Muscle layer of colon (tissue), 2 donors: ENCODE measurements at regions not wholly inside any gene's neighbourhood (a gene's known extent, or its start where the extent isn't known, plus 50 kb on each side); places are given as distances from the start of the nearest gene placed in this dataset.

Experiments used
- H3K27ac ChIP-seq: one replicate; pipeline ENCODE4 v1.7.0; 2013; ENCODE audit warnings: low read depth, mild to moderate bottlenecking, low read length, moderate library complexity
- H3K27me3 ChIP-seq, 2 donors: one replicate each; pipeline ENCODE4 v1.7.0; 2013; ENCODE audit warnings: low read length in 2 of 2, mild to moderate bottlenecking in 2 of 2; ENCODE audit not compliant: insufficient read depth in 2 of 2, control insufficient read depth in 1 of 2
- H3K36me3 ChIP-seq: one replicate; pipeline ENCODE4 v1.7.0; 2013; ENCODE audit warnings: mild to moderate bottlenecking, low read length; ENCODE audit not compliant: insufficient read depth
- H3K4me1 ChIP-seq: one replicate; pipeline ENCODE4 v1.7.0; 2013; ENCODE audit warnings: mild to moderate bottlenecking, low read length; ENCODE audit not compliant: insufficient read depth
- H3K4me3 ChIP-seq, 2 donors: one replicate each; pipeline ENCODE4 v1.7.0; 2013; ENCODE audit warnings: low read length in 2 of 2, low read depth in 1 of 2, mild to moderate bottlenecking in 1 of 2, moderate library complexity in 1 of 2
- H3K9ac ChIP-seq: one replicate; pipeline ENCODE4 v1.7.0; 2013; ENCODE audit warnings: low read length
- H3K9me3 ChIP-seq: one replicate; pipeline ENCODE4 v1.7.0; 2013; ENCODE audit warnings: mild to moderate bottlenecking, low read length
- donor health status: abdominal sarcoma.
- donor health status: Adenocarcinoma of cecum.

GRCh38 chr17:53336281-53336680 is 486.4 kb upstream of the KIF2B start:
- Histone ChIP-seq H3K36me3 (no peaks in the 10 kb centered on the region), H3K9me3 (no peaks in the 10 kb centered on the region), H3K27ac (no peak overlapping the region)

GRCh38 chr17:53335443-53335842 is 487.3 kb upstream of the KIF2B start:
- no peaks in the 10 kb centered on the region for H3K9me3 ChIP-seq
- no peak overlapping the region for H3K27ac ChIP-seq
- no peaks in the 10 kb centered on the region for H3K4me1 ChIP-seq
- H3K36me3 ChIP-seq: no peaks in the 10 kb centered on the region
- no peak overlapping the region for H3K4me3 ChIP-seq
- no peaks in the 10 kb centered on the region for H3K27me3 ChIP-seq
- H3K9ac ChIP-seq: no peak overlapping the region

More at GRCh38 chr17:53336281-53336680, 486.4 kb upstream of the KIF2B start:
- Histone ChIP-seq H3K4me1 (no peaks in the 10 kb centered on the region), H3K27me3 (no peaks in the 10 kb centered on the region), H3K4me3 (no peak overlapping the region), H3K9ac (no peak overlapping the region)

GRCh38 chr17:53330756-53331155 is 492.0 kb upstream of the KIF2B start:
- Histone ChIP-seq H3K4me1 (no peaks in the 10 kb centered on the region), H3K27me3 (no peaks in the 10 kb centered on the region), H3K36me3 (no peaks in the 10 kb centered on the region), H3K9ac (no peak overlapping the region), H3K27ac (no peak overlapping the region), H3K9me3 (no peaks in the 10 kb centered on the region), H3K4me3 (no peak overlapping the region)

GRCh38 chr17:53321651-53322050 is 501.1 kb upstream of the KIF2B start:
- no peak overlapping the region for H3K9ac ChIP-seq
- H3K4me1 ChIP-seq: no peaks in the 10 kb centered on the region
- H3K27ac ChIP-seq: no peak overlapping the region
- no peaks in the 10 kb centered on the region for H3K9me3 ChIP-seq
- H3K4me3 ChIP-seq: no peak overlapping the region
- no peaks in the 10 kb centered on the region for H3K27me3 ChIP-seq
- H3K36me3 ChIP-seq: no peaks in the 10 kb centered on the region

- no peaks in the 10 kb centered on the region for H3K9me3 ChIP-seq
- H3K27me3 ChIP-seq: no peaks in the 10 kb centered on the region
- H3K27ac ChIP-seq: no peak overlapping the region
- H3K4me3 ChIP-seq: no peak overlapping the region
- no peaks in the 10 kb centered on the region for H3K36me3 ChIP-seq
- H3K4me1 ChIP-seq: no peaks in the 10 kb centered on the region
- H3K9ac ChIP-seq: no peak overlapping the region
These were observed 502.8 kb upstream of the KIF2B start for GRCh38 chr17:53319947-53320346.

GRCh38 chr17:53316988-53317387 is 505.7 kb upstream of the KIF2B start:
- peaks cover 9% of the 10 kb centered on the region for H3K4me1 ChIP-seq
- H3K9ac ChIP-seq: no peak overlapping the region
- no peaks in the 10 kb centered on the region for H3K36me3 ChIP-seq
- H3K27me3 ChIP-seq: no peaks in the 10 kb centered on the region
- H3K9me3 ChIP-seq: no peaks in the 10 kb centered on the region
- no peak overlapping the region for H3K27ac ChIP-seq
- no peak overlapping the region for H3K4me3 ChIP-seq

GRCh38 chr17:53316073-53316472 is 506.7 kb upstream of the KIF2B start:
- H3K4me3 ChIP-seq: no peak overlapping the region
- H3K9me3 ChIP-seq: no peaks in the 10 kb centered on the region

GRCh38 chr17:53314521-53314920 is 508.2 kb upstream of the KIF2B start:
- Histone ChIP-seq H3K4me3 (no peak overlapping the region), H3K36me3 (no peaks in the 10 kb centered on the region), H3K27me3 (no peaks in the 10 kb centered on the region), H3K9me3 (no peaks in the 10 kb centered on the region), H3K4me1 (peaks cover 9% of the 10 kb centered on the region), H3K9ac (no peak overlapping the region), H3K27ac (no peak overlapping the region)

More at GRCh38 chr17:53316073-53316472, 506.7 kb upstream of the KIF2B start:
- H3K4me1 ChIP-seq: peaks cover 9% of the 10 kb centered on the region
- H3K27ac ChIP-seq: no peak overlapping the region
- no peaks in the 10 kb centered on the region for H3K27me3 ChIP-seq
- no peaks in the 10 kb centered on the region for H3K36me3 ChIP-seq
- no peak overlapping the region for H3K9ac ChIP-seq

GRCh38 chr17:53313746-53314145 is 509.0 kb upstream of the KIF2B start:
- Histone ChIP-seq H3K4me3 (no peak overlapping the region), H3K27ac (no peak overlapping the region), H3K9ac (no peak overlapping the region), H3K36me3 (no peaks in the 10 kb centered on the region), H3K9me3 (no peaks in the 10 kb centered on the region), H3K4me1 (peaks cover 9% of the 10 kb centered on the region), H3K27me3 (no peaks in the 10 kb centered on the region)

GRCh38 chr17:53278466-53278865 is 544.3 kb upstream of the KIF2B start:
- Histone ChIP-seq H3K27ac (no peak overlapping the region), H3K4me1 (no peaks in the 10 kb centered on the region), H3K36me3 (no peaks in the 10 kb centered on the region), H3K4me3 (no peak overlapping the region), H3K9me3 (no peaks in the 10 kb centered on the region), H3K9ac (no peak overlapping the region), H3K27me3 (no peaks in the 10 kb centered on the region)

GRCh38 chr17:53273126-53273525 is 549.6 kb upstream of the KIF2B start:
- no peak overlapping the region for H3K9ac ChIP-seq
- H3K4me3 ChIP-seq: no peak overlapping the region
- H3K36me3 ChIP-seq: no peaks in the 10 kb centered on the region

GRCh38 chr17:53270936-53271335 is 551.8 kb upstream of the KIF2B start:
- H3K9ac ChIP-seq: no peak overlapping the region

More at GRCh38 chr17:53273126-53273525, 549.6 kb upstream of the KIF2B start:
- no peaks in the 10 kb centered on the region for H3K9me3 ChIP-seq
- H3K4me1 ChIP-seq: no peaks in the 10 kb centered on the region
- no peak overlapping the region for H3K27ac ChIP-seq
- H3K27me3 ChIP-seq: no peaks in the 10 kb centered on the region

More at GRCh38 chr17:53270936-53271335, 551.8 kb upstream of the KIF2B start:
- Histone ChIP-seq H3K36me3 (no peaks in the 10 kb centered on the region), H3K9me3 (no peaks in the 10 kb centered on the region), H3K4me1 (no peaks in the 10 kb centered on the region), H3K27ac (no peak overlapping the region), H3K4me3 (no peak overlapping the region), H3K27me3 (no peaks in the 10 kb centered on the region)
